Limb (tissue), 2 donors: ENCODE measurements at regions not wholly inside any gene's neighbourhood (a gene's known extent, or its start where the extent isn't known, plus 50 kb on each side); places are given as distances from the start of the nearest gene placed in this dataset.
"Not testable (repeated sequence)": the region's sequence is repeated elsewhere in the genome, so short reads cannot be mapped to it uniquely, and the experiment has no call there.

Source experiments
- DNase-seq, 2 donors: peaks; one replicate each; pipeline ENCODE4 v3.0.0-alpha.2; 2016; ENCODE audit errors: extremely low spot score in 2 of 2

GRCh38 chr1:78247079-78247478 is 201.3 kb downstream of the GIPC2 start:
- no peak for DNase-seq

DNA sequence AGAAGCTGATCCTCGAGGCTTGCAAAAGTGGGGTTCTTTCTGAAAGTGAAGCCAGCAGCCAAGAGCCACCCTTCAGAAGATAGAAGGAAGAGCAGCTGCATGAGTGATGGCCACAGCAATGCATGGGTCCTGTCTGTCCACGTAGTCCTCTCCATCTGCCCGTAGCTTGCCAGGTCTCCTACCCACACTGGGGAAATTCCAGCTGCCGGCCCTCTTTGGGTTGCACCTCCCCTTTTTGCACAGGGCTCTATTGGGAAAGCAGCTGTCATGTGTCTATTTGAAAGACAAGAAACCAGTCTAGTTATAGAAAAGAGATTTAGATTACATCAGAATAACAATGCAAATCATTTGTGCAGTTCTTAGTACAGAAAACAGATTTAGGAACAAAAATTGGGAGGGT is 204.4 kb downstream of the GIPC2 start:
- DNase-seq: peak in 1 of 2 donors; percentile 21

GRCh38 chr1:78254517-78254916 is 208.8 kb downstream of the GIPC2 start:
- DNase-seq: no peak

- DNase-seq: no peak
These were observed 209.6 kb downstream of the GIPC2 start for GRCh38 chr1:78255383-78255782.

DNA sequence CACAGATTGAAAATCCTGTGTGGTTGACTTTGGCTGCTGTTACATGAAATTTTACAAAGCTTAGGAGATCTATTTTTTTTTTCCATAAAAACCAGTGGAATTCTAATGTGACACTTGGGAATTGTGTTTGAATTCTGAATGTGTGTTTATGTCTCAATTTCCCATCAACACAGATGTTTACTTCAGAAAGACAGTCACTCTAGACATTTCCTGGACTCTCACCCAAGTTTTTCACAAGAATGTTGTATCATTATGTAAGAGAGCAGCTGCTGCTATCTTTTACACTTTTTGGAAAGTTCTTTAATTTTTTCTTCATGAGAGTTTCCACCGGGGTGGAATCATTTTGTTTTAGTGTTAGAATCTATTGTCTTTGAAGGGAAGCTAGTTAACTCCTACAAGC is 210.1 kb downstream of the GIPC2 start:
- no peak for DNase-seq

DNA sequence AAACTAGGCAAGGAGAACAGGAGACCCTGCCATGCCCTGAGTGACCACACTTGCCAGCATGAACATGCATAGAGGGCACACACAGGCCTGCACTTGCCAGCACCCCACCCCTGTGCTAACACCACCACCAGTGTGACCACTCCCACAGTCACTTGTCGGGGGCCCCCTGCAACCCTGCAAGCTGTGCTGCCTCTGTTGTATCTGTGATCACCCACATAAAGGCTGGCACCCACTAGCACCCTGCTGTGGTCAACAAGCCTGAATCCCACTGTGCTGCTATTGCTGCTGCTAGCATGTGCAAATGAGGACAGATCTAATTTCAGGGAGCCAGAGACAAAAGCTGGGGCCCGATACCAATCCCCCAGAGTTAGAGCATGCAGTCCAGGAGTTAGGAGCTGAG is 217.7 kb downstream of the GIPC2 start:
- DNase-seq: no peak

- DNase-seq: no peak
These were observed 218.2 kb downstream of the GIPC2 start for GRCh38 chr1:78263946-78264345.

GRCh38 chr1:78267513-78268218 is 221.9 kb downstream of the GIPC2 start:
- no peak for DNase-seq

DNA sequence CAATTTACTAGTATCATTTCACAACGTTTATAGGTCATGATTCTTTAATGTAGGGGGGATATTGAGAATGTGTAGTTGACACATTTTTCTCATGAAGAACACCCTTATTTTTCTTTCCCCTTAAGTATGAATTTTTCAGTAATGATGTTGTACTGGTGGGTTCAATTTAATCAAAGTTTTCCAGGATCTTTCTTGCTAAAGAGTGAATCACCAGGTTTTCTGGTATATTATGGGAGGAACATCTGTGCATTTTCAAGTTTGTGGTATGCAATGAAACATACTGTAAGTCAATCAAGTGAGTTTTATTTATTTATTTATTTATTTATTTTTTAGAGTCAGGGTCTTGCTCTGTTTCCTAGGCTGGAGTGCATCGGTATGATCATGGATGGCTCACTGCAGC is 221.2 kb upstream of the PTGFR start:
- DNase-seq: no peak

DNA sequence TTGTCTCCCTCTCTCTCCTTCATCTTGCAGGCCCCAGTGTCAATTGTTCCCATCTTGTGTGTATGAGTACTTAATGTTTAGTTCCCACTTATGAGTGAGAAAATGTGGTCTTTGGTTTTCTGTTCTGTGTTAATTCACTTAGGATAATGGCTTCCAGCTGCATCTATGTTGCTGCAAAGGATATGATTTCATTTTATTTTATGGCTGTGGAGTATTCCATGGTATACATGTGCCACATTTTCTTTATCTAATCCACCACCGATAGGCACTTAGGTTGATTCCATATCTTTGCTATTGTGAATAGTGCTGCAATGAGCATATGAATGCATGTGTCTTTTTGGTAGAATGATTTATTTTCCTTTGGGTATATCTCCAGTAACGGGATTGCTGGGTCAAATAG is 219.4 kb upstream of the PTGFR start:
- DNase-seq: not testable (repeated sequence)

GRCh38 chr1:78274814-78275213 is 216.0 kb upstream of the PTGFR start:
- no peak for DNase-seq

DNA sequence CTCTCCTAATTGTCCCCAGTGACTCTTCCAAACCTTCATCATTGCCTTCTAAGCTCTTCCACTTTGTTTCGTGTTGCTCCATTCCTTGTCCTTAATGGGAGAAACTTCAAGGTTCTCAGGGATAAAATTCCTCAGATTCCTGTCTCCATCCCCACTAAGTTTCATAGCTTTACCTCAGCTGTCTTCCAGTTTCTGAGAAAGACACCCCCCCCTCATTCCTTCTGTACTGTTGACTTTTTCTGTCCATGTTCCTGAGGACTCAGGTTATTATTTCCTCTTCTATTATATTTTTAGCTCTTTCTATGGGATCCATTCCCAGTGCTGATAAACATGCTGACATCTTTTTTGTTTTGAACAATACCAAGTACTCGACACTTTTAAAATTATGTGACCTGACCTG is 215.3 kb upstream of the PTGFR start:
- no peak for DNase-seq

DNA sequence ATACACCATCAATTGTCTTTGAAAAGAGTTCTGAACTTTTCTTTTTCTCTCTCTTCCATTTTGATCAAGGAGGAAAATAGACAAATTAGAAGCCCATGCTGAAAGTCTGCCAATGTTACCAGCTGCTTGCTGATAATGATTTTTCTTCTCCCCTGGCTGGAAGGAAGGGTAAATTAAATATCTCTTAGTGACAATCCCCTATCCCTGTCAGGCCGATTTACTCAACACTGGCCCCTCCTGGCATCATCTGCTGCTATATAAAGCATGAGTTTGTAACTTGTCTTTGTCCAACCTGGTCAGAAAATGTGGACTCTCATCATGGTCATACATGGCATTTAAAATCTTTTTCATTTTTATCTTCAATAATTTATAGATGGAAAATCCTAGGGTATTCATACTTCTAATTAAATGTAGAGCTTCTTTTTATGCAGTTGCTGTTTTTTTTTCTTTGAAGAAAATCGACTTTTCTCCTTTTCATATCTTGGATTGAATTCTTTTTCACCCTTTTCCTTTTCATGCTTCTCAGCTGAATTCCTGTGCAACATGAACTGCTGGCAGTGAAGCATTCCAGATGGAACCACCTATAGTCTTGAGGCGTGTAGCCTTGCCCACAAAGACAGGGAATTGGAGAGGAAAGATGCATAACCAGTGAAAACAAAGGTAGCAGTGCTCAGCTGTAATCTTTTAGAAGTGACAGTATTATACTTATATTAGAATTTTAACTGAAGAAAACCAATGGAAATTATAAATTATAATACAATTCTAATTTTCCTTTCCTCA is 214.7 kb upstream of the PTGFR start:
- DNase-seq: no peak

GRCh38 chr1:78277253-78277652 is 213.5 kb upstream of the PTGFR start:
- DNase-seq: no peak

DNA sequence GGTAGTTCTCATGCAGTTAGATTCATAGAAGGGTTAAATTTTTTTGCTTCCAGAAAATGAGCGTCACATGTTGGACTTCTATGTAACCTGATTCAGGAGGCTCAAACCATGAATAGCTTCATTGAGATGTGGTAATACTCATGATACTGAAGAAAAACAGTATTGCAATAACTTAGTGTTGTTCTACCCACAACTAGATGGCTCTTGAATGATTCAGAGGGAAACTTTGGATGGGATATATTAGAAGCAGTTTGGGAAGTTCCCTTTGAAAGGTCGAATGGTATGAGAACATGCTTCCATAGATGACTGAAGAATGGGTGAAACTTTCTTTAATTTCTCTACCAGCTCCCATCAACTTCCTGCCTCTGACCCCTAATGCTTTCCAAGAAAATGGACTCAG is 211.7 kb upstream of the PTGFR start:
- DNase-seq: no peak

DNA sequence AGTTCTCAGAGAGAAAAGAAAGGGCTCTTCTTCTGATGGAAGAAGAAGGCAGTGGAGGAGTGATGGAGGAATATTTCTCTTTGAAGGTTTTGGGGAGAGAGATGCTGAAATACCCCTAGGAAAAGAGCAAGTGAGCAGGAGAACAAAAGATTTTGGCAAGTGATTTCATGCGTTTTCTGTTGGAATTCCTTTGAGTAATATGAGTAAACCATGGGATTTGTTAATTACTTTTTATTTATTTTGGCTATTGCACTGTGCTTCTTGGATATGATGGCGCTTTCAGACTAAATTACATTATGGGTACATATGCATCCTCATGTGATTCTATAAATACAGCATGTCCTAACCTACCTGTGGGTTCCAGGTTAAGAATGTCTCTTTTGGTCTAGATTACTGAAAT is 210.1 kb upstream of the PTGFR start:
- DNase-seq: no peak

GRCh38 chr1:78281580-78281979 is 209.2 kb upstream of the PTGFR start:
- no peak for DNase-seq

GRCh38 chr1:78283691-78284090 is 207.1 kb upstream of the PTGFR start:
- DNase-seq: no peak

- no peak for DNase-seq
These were observed 206.4 kb upstream of the PTGFR start for GRCh38 chr1:78284354-78284753.

DNA sequence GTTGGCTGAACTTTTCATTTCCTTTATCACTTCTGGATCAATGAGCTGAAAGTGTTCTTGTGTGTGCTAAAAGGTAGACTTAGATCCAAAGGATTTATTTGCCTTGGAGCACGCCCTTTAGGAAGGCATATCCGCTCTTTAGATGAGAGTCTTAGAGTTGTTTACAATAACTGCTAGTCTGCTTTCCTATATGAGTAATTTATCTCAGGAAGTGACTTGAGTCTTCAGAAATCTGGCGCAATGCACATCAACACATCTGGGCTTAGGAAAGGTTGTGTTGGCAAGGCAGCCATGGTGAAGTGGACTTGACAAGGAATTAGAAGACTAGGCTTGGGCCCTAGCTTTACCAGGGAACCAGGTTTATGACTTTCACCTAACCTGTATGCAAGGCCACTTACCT is 204.1 kb upstream of the PTGFR start:
- no peak for DNase-seq

- DNase-seq: no peak
These were observed 201.2 kb upstream of the PTGFR start for GRCh38 chr1:78289603-78290002.

GRCh38 chr1:78291418-78291817 is 199.4 kb upstream of the PTGFR start:
- DNase-seq: no peak

DNA sequence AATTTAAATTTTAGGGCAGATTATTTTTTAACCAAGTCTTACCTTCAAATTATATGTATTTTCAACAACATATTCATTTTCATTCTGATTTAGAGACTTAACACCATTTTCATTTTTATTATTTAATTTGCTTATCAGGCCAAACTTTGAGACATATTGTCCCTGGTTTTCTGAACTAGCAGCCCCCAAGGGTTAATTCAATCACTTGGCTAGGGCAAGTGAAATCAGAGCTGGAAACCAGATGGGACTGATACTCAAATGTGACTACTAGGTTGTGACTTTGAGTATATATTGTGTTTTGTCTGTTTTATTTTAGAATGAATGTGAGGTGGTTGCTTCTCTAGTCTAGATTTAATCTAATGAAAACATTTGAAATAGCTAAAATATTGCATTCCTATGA is 198.9 kb upstream of the PTGFR start:
- DNase-seq: no peak
